DOHH2 (cell line): ENCODE measurements at regions not wholly inside any gene's neighbourhood (a gene's known extent, or its start where the extent isn't known, plus 50 kb on each side); places are given as distances from the start of the nearest gene placed in this dataset.
"Not testable (repeated sequence)": the region's sequence is repeated elsewhere in the genome, so short reads cannot be mapped to it uniquely, and the experiment has no call there.

Experiments
- H3F3A ChIP-seq: fragments of 200-600 bp; sonication (generic), shearing (Covaris generic); 2 replicates; pipeline ENCODE4 v1.6.0; 2016; ENCODE audit warnings: antibody characterized with exemption, mild to moderate bottlenecking; ENCODE audit not compliant: control insufficient read depth, insufficient read depth
- H3K27ac ChIP-seq: fragments of 200-600 bp; sonication (generic); 2 replicates; pipeline ENCODE4 v1.5.1; 2014; ENCODE audit warnings: low read depth, mild to moderate bottlenecking, low read length, moderate library complexity
- H3K27me3 ChIP-seq: fragments of 200-600 bp; sonication (generic); 2 replicates; pipeline ENCODE4 v1.6.1; 2014; ENCODE audit warnings: mild to moderate bottlenecking, low read length, mixed read lengths; ENCODE audit not compliant: control insufficient read depth
- H3K36me3 ChIP-seq: fragments of 200-600 bp; sonication (generic); 2 replicates; pipeline ENCODE4 v1.6.1; 2014; ENCODE audit warnings: mild to moderate bottlenecking, low read length, moderate library complexity, mixed read lengths; ENCODE audit not compliant: control insufficient read depth
- H3K4me1 ChIP-seq: fragments of 200-600 bp; sonication (generic); 2 replicates; pipeline ENCODE4 v1.6.1; 2014; ENCODE audit warnings: mild to moderate bottlenecking, low read length, mixed read lengths; ENCODE audit not compliant: control insufficient read depth
- H3K4me2 ChIP-seq: fragments of 200-600 bp; sonication (generic); 2 replicates; pipeline ENCODE4 v1.6.0; 2014; ENCODE audit warnings: mild to moderate bottlenecking, low read length, moderate library complexity
- H3K4me3 ChIP-seq: fragments of 200-600 bp; sonication (generic); 2 replicates; pipeline ENCODE4 v1.5.1; 2014; ENCODE audit warnings: mild to moderate bottlenecking, low read length, mixed read lengths
- H3K79me2 ChIP-seq: fragments of 200-600 bp; sonication (generic); 2 replicates; pipeline ENCODE4 v1.6.1; 2014; ENCODE audit warnings: mild to moderate bottlenecking, low read length, mixed read lengths; ENCODE audit not compliant: control insufficient read depth
- H3K9me2 ChIP-seq: fragments of 200-600 bp; sonication (generic); replicated peaks from 2 replicates; pipeline ENCODE4 v1.6.1; 2014; ENCODE audit warnings: mild to moderate bottlenecking, low read length, mixed read lengths; ENCODE audit not compliant: control insufficient read depth
- H3K9me3 ChIP-seq: fragments of 200-600 bp; sonication (generic); 2 replicates; pipeline ENCODE4 v1.6.1; 2014; ENCODE audit warnings: antibody characterized with exemption, low read length, mixed read lengths; ENCODE audit not compliant: control insufficient read depth, insufficient read depth
- H4K20me1 ChIP-seq: fragments of 200-600 bp; sonication (generic); 2 replicates; pipeline ENCODE4 v1.6.0; 2014; ENCODE audit warnings: low read depth, mild to moderate bottlenecking, antibody characterized with exemption, low read length, moderate library complexity; ENCODE audit not compliant: control insufficient read depth, insufficient read depth
- EZH2phosphoT487 ChIP-seq: fragments of 200-600 bp; sonication (generic); IDR thresholded peaks from 2 replicates; pipeline ENCODE4 v1.6.1; 2017; ENCODE audit warnings: borderline replicate concordance, mild to moderate bottlenecking, antibody characterized with exemption, low read length, moderate library complexity, mixed read lengths
- TF ChIP-seq, protein P1 (sequence below): fragments of 200-600 bp; sonication (generic); IDR thresholded peaks from one replicate; pipeline ENCODE4 v1.5.1; 2014; ENCODE audit warnings: antibody characterized with exemption, mild to moderate bottlenecking, low read depth, low read length; ENCODE audit not compliant: poor library complexity, severe bottlenecking

DNA sequence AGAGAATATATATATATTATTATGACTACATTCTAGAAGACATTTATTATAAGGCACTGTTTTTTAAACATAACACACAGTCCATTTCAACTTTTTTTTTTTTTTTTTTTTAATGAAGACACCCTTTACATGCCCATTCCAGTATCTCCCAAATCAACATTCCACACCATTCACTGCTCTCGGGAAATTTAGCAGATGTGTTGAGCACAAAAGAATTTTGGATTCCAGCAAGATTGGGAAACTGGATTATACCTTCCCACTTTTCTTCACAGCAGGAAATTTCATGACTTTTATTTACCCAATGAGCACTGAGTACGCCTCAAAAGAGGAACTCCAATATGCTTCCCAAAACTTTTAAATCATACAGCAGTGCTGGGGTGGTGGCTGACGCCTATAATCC, 333.6 kb upstream of the DAB2 start:
- H3K27me3 ChIP-seq, result no peaks in the 10 kb centered on the region
- TF ChIP-seq, protein P1, sequence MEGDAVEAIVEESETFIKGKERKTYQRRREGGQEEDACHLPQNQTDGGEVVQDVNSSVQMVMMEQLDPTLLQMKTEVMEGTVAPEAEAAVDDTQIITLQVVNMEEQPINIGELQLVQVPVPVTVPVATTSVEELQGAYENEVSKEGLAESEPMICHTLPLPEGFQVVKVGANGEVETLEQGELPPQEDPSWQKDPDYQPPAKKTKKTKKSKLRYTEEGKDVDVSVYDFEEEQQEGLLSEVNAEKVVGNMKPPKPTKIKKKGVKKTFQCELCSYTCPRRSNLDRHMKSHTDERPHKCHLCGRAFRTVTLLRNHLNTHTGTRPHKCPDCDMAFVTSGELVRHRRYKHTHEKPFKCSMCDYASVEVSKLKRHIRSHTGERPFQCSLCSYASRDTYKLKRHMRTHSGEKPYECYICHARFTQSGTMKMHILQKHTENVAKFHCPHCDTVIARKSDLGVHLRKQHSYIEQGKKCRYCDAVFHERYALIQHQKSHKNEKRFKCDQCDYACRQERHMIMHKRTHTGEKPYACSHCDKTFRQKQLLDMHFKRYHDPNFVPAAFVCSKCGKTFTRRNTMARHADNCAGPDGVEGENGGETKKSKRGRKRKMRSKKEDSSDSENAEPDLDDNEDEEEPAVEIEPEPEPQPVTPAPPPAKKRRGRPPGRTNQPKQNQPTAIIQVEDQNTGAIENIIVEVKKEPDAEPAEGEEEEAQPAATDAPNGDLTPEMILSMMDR, result no peak
- no peak for TF ChIP-seq EZH2phosphoT487
- no peaks in the 10 kb centered on the region for H4K20me1 ChIP-seq

DNA sequence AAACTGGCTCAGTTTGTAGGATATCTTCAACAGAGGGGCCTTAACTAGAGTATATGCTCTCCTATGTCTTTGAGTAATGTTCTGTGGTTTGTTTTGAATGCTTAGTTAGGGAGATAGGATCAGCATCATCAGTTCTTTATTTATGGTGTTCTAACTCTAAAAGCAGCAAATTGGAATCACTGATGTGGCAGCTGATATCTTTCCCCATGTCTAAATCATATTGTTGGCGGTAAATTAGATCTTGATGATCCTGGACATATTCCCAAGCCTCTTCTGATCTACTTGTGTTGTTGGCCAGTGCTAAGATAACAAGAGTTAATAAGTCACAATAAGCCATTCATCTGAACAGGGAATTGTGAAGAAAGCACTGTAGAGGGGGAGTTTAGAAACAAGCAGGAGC, 332.4 kb upstream of the DAB2 start:
- Histone ChIP-seq H3K4me2 (no peak overlapping the region), H3K79me2 (no peaks in the 10 kb centered on the region), H3K36me3 (no peaks in the 10 kb centered on the region), H4K20me1 (no peaks in the 10 kb centered on the region), H3K27ac (no peak overlapping the region), H3K4me3 (no peak overlapping the region), H3K9me2 (no peaks in the 10 kb centered on the region), H3K4me1 (no peaks in the 10 kb centered on the region), H3F3A (no peaks in the 10 kb centered on the region), H3K9me3 (no peaks in the 10 kb centered on the region), H3K27me3 (no peaks in the 10 kb centered on the region)
- no peak for TF ChIP-seq EZH2phosphoT487
- TF ChIP-seq, protein P1, result no peak

More for the DNA sequence above, 333.6 kb upstream of the DAB2 start:
- H3K36me3 ChIP-seq, result no peaks in the 10 kb centered on the region
- H3K9me3 ChIP-seq, result no peaks in the 10 kb centered on the region
- no peaks in the 10 kb centered on the region for H3K4me1 ChIP-seq
- no peak overlapping the region for H3K4me2 ChIP-seq
- no peaks in the 10 kb centered on the region for H3F3A ChIP-seq
- no peaks in the 10 kb centered on the region for H3K79me2 ChIP-seq
- no peaks in the 10 kb centered on the region for H3K9me2 ChIP-seq
- H3K27ac ChIP-seq, result no peak overlapping the region
- no peak overlapping the region for H3K4me3 ChIP-seq

DNA sequence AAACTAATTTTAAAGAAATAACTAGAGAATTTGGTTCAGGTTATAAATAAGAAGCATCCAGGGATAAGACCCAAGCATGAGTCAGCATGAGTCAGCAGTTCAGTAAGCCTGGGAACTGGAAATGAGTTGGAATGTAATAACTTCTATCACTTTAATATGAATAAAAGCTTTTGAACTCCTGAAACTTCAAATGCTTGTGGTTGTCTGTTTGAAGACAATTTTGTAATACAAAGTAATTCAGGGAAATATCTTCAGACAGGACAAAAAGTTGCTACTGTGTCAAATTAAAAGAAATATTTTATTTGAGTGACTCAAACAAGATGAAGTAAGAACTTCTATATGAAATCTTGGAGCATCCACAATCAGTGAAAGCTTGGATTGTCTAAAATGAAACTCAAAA, 331.2 kb upstream of the DAB2 start:
- no peak overlapping the region for H3K4me2 ChIP-seq
- TF ChIP-seq, protein P1, result no peak
- no peak for TF ChIP-seq EZH2phosphoT487

DNA sequence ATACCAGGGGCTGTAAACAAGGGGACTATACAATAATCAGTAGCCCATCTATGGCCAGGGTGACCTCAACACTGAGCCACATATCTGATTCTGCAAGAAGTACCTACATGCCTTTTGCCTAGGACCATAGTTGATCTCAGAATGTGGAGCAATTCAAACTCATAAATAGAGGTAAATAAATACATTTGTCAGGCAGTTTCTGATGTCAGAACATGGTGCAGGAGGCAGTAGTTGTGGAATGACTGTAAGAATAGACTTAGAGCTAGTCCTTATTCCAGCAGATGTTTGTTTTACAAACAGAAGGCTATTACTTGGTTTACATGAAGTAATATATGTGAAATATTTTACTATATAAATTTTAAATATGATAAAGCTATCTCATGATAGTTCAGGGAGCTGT, 330.7 kb upstream of the DAB2 start:
- Histone ChIP-seq H3K36me3 (no peaks in the 10 kb centered on the region), H3K9me2 (no peaks in the 10 kb centered on the region), H3K4me2 (no peak overlapping the region), H3K79me2 (no peaks in the 10 kb centered on the region), H3K4me1 (no peaks in the 10 kb centered on the region), H4K20me1 (no peaks in the 10 kb centered on the region), H3K9me3 (no peaks in the 10 kb centered on the region), H3K27ac (no peak overlapping the region), H3F3A (no peaks in the 10 kb centered on the region), H3K27me3 (no peaks in the 10 kb centered on the region), H3K4me3 (no peak overlapping the region)
- TF ChIP-seq, protein P1, result no peak
- no peak for TF ChIP-seq EZH2phosphoT487

More for the DNA sequence above, 331.2 kb upstream of the DAB2 start:
- no peak overlapping the region for H3K4me3 ChIP-seq
- H4K20me1 ChIP-seq, result no peaks in the 10 kb centered on the region
- no peaks in the 10 kb centered on the region for H3K9me2 ChIP-seq
- H3F3A ChIP-seq, result no peaks in the 10 kb centered on the region
- H3K27ac ChIP-seq, result no peak overlapping the region
- H3K27me3 ChIP-seq, result no peaks in the 10 kb centered on the region
- no peaks in the 10 kb centered on the region for H3K36me3 ChIP-seq
- H3K79me2 ChIP-seq, result no peaks in the 10 kb centered on the region
- no peaks in the 10 kb centered on the region for H3K9me3 ChIP-seq
- no peaks in the 10 kb centered on the region for H3K4me1 ChIP-seq

DNA sequence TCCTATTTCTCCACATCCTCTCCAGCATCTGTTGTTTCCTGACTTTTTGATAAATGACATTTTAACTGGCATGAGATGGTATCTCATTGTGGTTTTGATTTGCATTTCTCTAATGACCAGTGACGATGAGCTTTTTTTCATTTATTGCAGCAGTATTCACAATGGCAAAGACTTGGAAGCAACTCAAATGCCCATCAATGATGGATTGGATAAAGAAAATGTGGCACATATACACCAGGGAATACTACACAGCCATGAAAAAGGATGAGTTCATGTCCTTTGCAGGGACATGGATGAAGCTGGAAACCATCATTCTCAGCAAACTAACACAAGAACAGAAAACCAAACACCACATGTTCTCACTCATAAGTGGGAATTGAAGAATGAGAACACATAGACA, 329.0 kb upstream of the DAB2 start:
- not testable (repeated sequence) for H4K20me1 ChIP-seq, H3K36me3 ChIP-seq, H3K79me2 ChIP-seq, H3K9me2 ChIP-seq, H3K4me1 ChIP-seq, H3K4me3 ChIP-seq, H3K9me3 ChIP-seq, H3F3A ChIP-seq, H3K27me3 ChIP-seq, H3K4me2 ChIP-seq, H3K27ac ChIP-seq
